ENCODE measurements at regions not wholly inside any gene's neighbourhood (a gene's known extent, or its start where the extent isn't known, plus 50 kb on each side); places are given as distances from the start of the nearest gene placed in this dataset.

DNA sequence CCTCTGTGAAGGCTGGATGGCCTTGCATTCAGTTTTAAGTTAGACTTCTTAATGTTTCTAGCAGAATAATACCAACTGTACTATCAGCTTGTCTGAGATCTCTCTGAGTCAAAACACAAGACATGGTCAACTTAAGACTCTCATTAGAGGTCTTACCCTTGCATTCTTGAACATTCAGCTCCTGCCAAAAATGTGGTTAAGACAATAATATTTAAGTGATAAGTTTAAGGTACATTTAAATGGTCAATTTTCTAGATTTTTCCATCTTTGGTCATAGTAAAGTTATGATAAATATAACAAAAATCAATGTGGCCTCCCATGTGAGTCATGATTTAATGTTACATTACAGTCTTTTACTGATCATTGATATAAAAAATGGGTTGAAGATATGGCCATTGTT, 75.0 kb downstream of the NR2F1 start (continued):
- TF ChIP-seq, protein P1, sequence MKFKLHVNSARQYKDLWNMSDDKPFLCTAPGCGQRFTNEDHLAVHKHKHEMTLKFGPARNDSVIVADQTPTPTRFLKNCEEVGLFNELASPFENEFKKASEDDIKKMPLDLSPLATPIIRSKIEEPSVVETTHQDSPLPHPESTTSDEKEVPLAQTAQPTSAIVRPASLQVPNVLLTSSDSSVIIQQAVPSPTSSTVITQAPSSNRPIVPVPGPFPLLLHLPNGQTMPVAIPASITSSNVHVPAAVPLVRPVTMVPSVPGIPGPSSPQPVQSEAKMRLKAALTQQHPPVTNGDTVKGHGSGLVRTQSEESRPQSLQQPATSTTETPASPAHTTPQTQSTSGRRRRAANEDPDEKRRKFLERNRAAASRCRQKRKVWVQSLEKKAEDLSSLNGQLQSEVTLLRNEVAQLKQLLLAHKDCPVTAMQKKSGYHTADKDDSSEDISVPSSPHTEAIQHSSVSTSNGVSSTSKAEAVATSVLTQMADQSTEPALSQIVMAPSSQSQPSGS (IDR thresholded peaks at IDR 0.05; ENCODE audit: low read length): no peak
- TF ChIP-seq, protein P2, sequence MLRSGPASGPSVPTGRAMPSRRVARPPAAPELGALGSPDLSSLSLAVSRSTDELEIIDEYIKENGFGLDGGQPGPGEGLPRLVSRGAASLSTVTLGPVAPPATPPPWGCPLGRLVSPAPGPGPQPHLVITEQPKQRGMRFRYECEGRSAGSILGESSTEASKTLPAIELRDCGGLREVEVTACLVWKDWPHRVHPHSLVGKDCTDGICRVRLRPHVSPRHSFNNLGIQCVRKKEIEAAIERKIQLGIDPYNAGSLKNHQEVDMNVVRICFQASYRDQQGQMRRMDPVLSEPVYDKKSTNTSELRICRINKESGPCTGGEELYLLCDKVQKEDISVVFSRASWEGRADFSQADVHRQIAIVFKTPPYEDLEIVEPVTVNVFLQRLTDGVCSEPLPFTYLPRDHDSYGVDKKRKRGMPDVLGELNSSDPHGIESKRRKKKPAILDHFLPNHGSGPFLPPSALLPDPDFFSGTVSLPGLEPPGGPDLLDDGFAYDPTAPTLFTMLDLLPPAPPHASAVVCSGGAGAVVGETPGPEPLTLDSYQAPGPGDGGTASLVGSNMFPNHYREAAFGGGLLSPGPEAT (IDR thresholded peaks at IDR 0.05; ENCODE audit: low read depth): no peak
- TF ChIP-seq, protein P3, sequence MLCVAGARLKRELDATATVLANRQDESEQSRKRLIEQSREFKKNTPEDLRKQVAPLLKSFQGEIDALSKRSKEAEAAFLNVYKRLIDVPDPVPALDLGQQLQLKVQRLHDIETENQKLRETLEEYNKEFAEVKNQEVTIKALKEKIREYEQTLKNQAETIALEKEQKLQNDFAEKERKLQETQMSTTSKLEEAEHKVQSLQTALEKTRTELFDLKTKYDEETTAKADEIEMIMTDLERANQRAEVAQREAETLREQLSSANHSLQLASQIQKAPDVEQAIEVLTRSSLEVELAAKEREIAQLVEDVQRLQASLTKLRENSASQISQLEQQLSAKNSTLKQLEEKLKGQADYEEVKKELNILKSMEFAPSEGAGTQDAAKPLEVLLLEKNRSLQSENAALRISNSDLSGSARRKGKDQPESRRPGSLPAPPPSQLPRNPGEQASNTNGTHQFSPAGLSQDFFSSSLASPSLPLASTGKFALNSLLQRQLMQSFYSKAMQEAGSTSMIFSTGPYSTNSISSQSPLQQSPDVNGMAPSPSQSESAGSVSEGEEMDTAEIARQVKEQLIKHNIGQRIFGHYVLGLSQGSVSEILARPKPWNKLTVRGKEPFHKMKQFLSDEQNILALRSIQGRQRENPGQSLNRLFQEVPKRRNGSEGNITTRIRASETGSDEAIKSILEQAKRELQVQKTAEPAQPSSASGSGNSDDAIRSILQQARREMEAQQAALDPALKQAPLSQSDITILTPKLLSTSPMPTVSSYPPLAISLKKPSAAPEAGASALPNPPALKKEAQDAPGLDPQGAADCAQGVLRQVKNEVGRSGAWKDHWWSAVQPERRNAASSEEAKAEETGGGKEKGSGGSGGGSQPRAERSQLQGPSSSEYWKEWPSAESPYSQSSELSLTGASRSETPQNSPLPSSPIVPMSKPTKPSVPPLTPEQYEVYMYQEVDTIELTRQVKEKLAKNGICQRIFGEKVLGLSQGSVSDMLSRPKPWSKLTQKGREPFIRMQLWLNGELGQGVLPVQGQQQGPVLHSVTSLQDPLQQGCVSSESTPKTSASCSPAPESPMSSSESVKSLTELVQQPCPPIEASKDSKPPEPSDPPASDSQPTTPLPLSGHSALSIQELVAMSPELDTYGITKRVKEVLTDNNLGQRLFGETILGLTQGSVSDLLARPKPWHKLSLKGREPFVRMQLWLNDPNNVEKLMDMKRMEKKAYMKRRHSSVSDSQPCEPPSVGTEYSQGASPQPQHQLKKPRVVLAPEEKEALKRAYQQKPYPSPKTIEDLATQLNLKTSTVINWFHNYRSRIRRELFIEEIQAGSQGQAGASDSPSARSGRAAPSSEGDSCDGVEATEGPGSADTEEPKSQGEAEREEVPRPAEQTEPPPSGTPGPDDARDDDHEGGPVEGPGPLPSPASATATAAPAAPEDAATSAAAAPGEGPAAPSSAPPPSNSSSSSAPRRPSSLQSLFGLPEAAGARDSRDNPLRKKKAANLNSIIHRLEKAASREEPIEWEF (IDR thresholded peaks at IDR 0.05; ENCODE audit: insufficient replicate concordance, low read depth, low read length): no peak
- no peak for TF ChIP-seq NR2C2 (IDR thresholded peaks at IDR 0.05; ENCODE audit: borderline replicate concordance, control insufficient read depth, insufficient read length, low read depth)
- TF ChIP-seq ZNF24 (IDR thresholded peaks at IDR 0.05): no peak
- TF ChIP-seq ZNF274 (IDR thresholded peaks at IDR 0.05; ENCODE audit: insufficient read depth, insufficient read length): no peak
- no peak for TF ChIP-seq SREBF2 (IDR thresholded peaks at IDR 0.05; ENCODE audit: low read length)
- no peak for TF ChIP-seq KDM1A (IDR thresholded peaks at IDR 0.05; ENCODE audit: borderline replicate concordance)

All from GM12878 (cell line).